HG03108 (cell line): ENCODE measurements at regions not wholly inside any gene's neighbourhood (a gene's known extent, or its start where the extent isn't known, plus 50 kb on each side); places are given as distances from the start of the nearest gene placed in this dataset.

Experiments
- ATAC-seq: cut with Tn5 transposase; IDR thresholded peaks from one replicate; pipeline ENCODE4 v1.9.1; 2021; ENCODE audit warnings: moderate library complexity; ENCODE audit not compliant: unreplicated experiment

- ATAC-seq = no peak
These were observed 828.3 kb upstream of the MIR17HG start for GRCh38 chr13:90519157-90519556.

- ATAC-seq = no peak
These were observed 820.8 kb upstream of the MIR17HG start for GRCh38 chr13:90526711-90527110.

- ATAC-seq = no peak
These were observed 815.7 kb upstream of the MIR17HG start for GRCh38 chr13:90531744-90532143.

- no peak for ATAC-seq
These were observed 814.5 kb upstream of the MIR17HG start for GRCh38 chr13:90532861-90533492.

- ATAC-seq = no peak
These were observed 813.6 kb upstream of the MIR17HG start for GRCh38 chr13:90533866-90534265.

GRCh38 chr13:90534617-90535370 lies 812.7 kb upstream of the MIR17HG start:
- no peak for ATAC-seq

- no peak for ATAC-seq
These were observed 812.1 kb upstream of the MIR17HG start for GRCh38 chr13:90535421-90535820.

GRCh38 chr13:90538063-90538462 lies 809.4 kb upstream of the MIR17HG start:
- ATAC-seq = no peak

- ATAC-seq = no peak
These were observed 806.1 kb upstream of the MIR17HG start for GRCh38 chr13:90541346-90541745.

GRCh38 chr13:90542959-90543505 lies 804.5 kb upstream of the MIR17HG start:
- ATAC-seq = no peak

- ATAC-seq = no peak
These were observed 802.2 kb upstream of the MIR17HG start for GRCh38 chr13:90545070-90545840.

- no peak for ATAC-seq
These were observed 800.2 kb upstream of the MIR17HG start for GRCh38 chr13:90547272-90547790.

- ATAC-seq = no peak
These were observed 796.2 kb upstream of the MIR17HG start for GRCh38 chr13:90551253-90551652.

GRCh38 chr13:90552702-90553101 lies 794.8 kb upstream of the MIR17HG start:
- no peak for ATAC-seq

GRCh38 chr13:90553159-90553558 lies 794.3 kb upstream of the MIR17HG start:
- ATAC-seq = no peak

- no peak for ATAC-seq
These were observed 789.9 kb upstream of the MIR17HG start for GRCh38 chr13:90557626-90558025.

GRCh38 chr13:90562443-90562842 lies 785.0 kb upstream of the MIR17HG start:
- ATAC-seq = no peak

GRCh38 chr13:90564096-90564495 lies 783.4 kb upstream of the MIR17HG start:
- ATAC-seq = no peak

GRCh38 chr13:90564566-90564965 lies 782.9 kb upstream of the MIR17HG start:
- no peak for ATAC-seq

- ATAC-seq = no peak
These were observed 781.3 kb upstream of the MIR17HG start for GRCh38 chr13:90565985-90566713.

GRCh38 chr13:90568165-90568564 lies 779.3 kb upstream of the MIR17HG start:
- no peak for ATAC-seq
